HG03135 (cell line): ENCODE measurements at regions not wholly inside any gene's neighbourhood (a gene's known extent, or its start where the extent isn't known, plus 50 kb on each side); places are given as distances from the start of the nearest gene placed in this dataset.

ENCODE experiments used
- ATAC-seq: cut with Tn5 transposase; IDR thresholded peaks from one replicate; pipeline ENCODE4 v1.9.1; 2021; ENCODE audit warnings: mild to moderate bottlenecking, moderate library complexity; ENCODE audit not compliant: unreplicated experiment

- ATAC-seq = no peak
Measured at GRCh38 chr3:104846270-104846669, 520.4 kb upstream of the ALCAM start.

DNA sequence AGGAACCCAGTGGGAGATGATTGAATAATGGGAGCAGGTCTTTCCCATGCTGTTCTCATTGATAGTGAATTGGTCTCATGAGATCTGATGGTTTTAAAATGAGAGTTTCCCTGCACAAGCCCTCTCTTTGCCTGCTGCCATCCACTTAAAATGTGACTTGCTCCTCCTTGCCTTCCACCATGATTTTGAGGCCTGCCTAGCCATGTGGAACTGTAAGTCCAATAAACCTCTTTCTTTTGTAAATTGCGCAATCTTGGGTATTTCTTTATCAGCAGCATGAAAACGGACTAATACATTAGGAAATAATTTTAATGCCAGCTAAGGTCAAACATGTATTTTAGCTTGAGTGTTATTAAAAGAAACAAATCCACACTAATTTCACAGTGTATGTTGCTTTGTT, 517.6 kb upstream of the ALCAM start:
- no peak for ATAC-seq

- no peak for ATAC-seq
Measured at GRCh38 chr3:104854468-104854867, 512.2 kb upstream of the ALCAM start.

GRCh38 chr3:104855702-104856101, 511.0 kb upstream of the ALCAM start:
- no peak for ATAC-seq

GRCh38 chr3:104856741-104857140, 510.0 kb upstream of the ALCAM start:
- no peak for ATAC-seq

DNA sequence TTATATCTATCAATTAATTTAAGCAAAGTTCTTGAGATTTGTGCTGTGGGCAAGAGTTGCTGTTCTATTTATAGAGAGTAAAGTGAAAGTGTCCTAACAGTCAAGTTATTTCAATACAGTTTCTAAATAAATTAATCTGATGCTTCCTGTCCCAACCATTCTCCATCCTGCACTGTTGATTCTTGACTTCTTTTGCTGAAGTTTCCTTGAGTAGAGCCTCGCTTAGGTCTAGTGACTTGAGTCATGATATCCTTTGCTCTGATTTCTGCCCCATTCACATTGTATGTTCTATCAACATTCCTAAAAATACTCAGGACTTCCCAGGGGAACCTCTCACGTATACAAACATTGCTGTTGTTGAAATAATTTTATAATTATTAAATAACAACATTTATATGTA, 498.4 kb upstream of the ALCAM start:
- ATAC-seq = no peak

- no peak for ATAC-seq
Measured at GRCh38 chr3:104870276-104870675, 496.4 kb upstream of the ALCAM start.

GRCh38 chr3:104873331-104873730, 493.4 kb upstream of the ALCAM start:
- no peak for ATAC-seq

GRCh38 chr3:104878395-104878794, 488.3 kb upstream of the ALCAM start:
- no peak for ATAC-seq

- no peak for ATAC-seq
Measured at GRCh38 chr3:104879919-104880318, 486.8 kb upstream of the ALCAM start.

GRCh38 chr3:104885214-104885814, 481.4 kb upstream of the ALCAM start:
- no peak for ATAC-seq

GRCh38 chr3:104886220-104886995, 480.3 kb upstream of the ALCAM start:
- ATAC-seq = no peak

- ATAC-seq = no peak
Measured at GRCh38 chr3:104887069-104887468, 479.6 kb upstream of the ALCAM start.

GRCh38 chr3:104887619-104888018, 479.1 kb upstream of the ALCAM start:
- ATAC-seq = no peak

GRCh38 chr3:104892044-104892443, 474.7 kb upstream of the ALCAM start:
- no peak for ATAC-seq

GRCh38 chr3:104896624-104897023, 470.1 kb upstream of the ALCAM start:
- ATAC-seq = no peak

DNA sequence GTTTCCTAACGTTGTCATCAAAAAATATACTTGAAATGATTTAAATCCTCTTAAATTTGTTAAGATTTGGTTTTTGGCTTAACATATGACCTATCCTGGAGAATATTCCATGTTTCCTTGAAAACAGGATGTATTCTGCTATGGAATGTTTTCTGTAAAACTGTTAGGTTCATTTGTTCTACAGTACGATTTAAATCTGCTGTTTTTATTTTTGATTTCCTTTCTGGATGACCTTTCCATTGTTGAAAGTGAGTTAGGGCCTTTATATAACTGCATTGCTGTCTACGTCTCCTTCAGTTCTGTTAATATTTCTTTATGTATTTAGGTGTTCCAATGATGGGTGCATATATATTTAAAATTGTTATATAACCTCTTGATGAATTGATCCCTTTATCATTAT, 465.3 kb upstream of the ALCAM start:
- no peak for ATAC-seq

DNA sequence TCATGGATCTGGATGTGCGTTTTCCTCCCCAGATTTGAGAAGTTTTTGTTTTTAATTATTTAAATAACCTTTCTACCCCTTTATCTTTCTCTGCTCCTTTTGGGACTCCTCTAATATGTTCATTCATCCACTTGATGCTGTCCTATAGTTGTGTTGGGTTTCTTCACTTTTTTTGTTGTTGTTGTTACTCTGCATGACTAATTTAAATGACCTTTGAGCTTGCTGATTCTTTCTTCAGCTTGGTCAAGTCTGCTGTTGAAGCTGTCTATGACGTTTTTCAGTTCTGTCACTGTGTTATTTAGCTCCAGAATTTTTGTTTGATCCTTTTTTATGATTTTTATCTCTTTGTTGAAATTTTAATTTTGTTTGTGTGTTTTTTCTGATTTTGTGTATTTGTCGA, 463.6 kb upstream of the ALCAM start:
- no peak for ATAC-seq

DNA sequence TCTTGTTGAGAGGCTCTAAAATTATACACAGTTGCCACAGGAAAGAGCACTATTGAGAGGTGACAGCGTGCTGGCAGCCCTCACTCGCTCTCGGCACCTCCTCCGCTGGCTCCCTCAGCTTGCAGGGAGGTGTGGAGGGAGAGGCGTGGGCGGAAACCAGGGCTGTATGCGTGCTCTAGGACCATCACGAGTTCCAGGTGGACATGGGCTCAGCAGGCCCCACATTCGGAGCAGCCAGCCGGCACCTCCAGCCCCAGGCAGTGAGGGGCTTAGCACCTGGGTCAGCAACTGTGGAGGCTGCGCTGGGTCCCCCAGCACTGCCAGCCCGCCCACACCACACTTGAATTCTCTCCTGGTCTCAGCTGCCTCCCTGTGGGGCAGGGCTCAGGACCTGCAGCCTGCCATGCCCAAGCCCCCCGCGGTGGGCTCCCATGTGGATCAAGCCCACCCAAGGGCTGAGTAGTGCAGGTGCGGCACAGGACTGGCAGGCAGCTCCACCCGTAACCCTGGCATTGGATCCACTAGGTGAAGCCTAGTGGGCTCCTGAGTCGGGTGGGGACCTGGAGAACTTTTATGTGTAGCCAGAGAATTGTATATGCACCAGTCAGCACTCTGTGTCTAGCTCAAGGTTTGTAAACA, 460.6 kb upstream of the ALCAM start:
- no peak for ATAC-seq

DNA sequence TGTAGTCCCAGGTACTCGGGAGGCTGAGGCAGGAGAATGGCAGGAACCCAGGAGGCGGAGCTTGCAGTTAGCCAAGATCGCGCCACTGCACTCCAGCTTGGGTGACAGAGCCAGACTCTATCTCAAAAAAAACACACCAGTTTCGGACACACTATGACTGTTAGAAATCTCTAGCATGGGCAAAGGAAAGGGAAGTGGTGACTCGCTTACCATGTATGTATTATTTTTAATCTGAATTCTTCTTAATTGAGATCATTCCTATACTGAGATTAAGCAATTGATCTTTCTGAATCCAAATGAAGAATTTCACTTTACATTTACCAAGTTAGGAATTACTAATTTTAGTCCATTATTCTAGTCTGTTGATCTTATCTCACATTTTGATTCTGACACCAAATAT, 459.2 kb upstream of the ALCAM start:
- ATAC-seq = no peak

GRCh38 chr3:104908761-104909160, 457.9 kb upstream of the ALCAM start:
- no peak for ATAC-seq

DNA sequence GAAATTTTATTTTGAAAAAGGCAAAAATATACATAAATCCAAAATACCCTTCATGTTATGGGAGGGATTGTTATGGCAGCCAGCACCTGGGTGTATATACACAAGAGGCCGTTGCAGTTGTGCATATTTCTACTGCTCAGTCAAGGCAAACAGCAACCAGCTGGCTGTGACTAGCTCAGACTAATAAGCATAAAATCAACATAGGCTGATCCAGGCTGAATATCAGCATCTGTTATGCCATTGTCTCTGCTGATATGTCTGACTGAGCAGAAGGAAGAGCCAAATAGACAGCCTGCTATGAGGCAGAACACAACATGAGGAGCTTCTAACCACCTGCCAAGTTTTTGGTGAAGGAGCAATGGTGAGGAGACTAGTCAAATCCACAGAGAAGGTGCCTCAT, 457.5 kb upstream of the ALCAM start:
- ATAC-seq = no peak
